H7 (cell line): ENCODE measurements at regions not wholly inside any gene's neighbourhood (a gene's known extent, or its start where the extent isn't known, plus 50 kb on each side); places are given as distances from the start of the nearest gene placed in this dataset.
"Not testable (repeated sequence)": the region's sequence is repeated elsewhere in the genome, so short reads cannot be mapped to it uniquely, and the experiment has no call there.

Source experiments
- DNase-seq: peaks from one replicate; pipeline ENCODE4 v3.0.0; 2012
- H3K27me3 ChIP-seq: 2 replicates; pipeline ENCODE4 v1.6.0; 2011; ENCODE audit warnings: mild to moderate bottlenecking, low read length; ENCODE audit not compliant: control insufficient read depth, insufficient read depth
- H3K36me3 ChIP-seq: replicated peaks from 2 replicates; pipeline ENCODE4 v1.5.1; 2011; ENCODE audit warnings: low read length; ENCODE audit not compliant: control insufficient read depth, insufficient read depth
- H3K4me3 ChIP-seq: 2 replicates; pipeline ENCODE4 v1.5.1; 2011; ENCODE audit warnings: low read depth, mild to moderate bottlenecking, control low read depth, low read length, moderate library complexity; ENCODE audit not compliant: insufficient read depth

GRCh38 chr12:74111688-74112360, 425.8 kb upstream of the ATXN7L3B start:
- no peaks in the 10 kb centered on the region for H3K27me3 ChIP-seq
- no peaks in the 10 kb centered on the region for H3K36me3 ChIP-seq
- DNase-seq = peak; percentile 0
- H3K4me3 ChIP-seq = no peak overlapping the region

- no peaks in the 10 kb centered on the region for H3K27me3 ChIP-seq
- no peak for DNase-seq
- no peak overlapping the region for H3K4me3 ChIP-seq
- no peaks in the 10 kb centered on the region for H3K36me3 ChIP-seq
These were observed 417.7 kb upstream of the ATXN7L3B start for GRCh38 chr12:74119811-74120362.

GRCh38 chr12:74120644-74121043, 417.0 kb upstream of the ATXN7L3B start:
- Histone ChIP-seq H3K36me3 (no peaks in the 10 kb centered on the region), H3K4me3 (no peak overlapping the region), H3K27me3 (no peaks in the 10 kb centered on the region)
- no peak for DNase-seq

GRCh38 chr12:74129702-74130101, 407.9 kb upstream of the ATXN7L3B start:
- Histone ChIP-seq H3K27me3 (no peaks in the 10 kb centered on the region), H3K36me3 (no peaks in the 10 kb centered on the region), H3K4me3 (no peak overlapping the region)
- DNase-seq = no peak

- H3K4me3 ChIP-seq = no peak overlapping the region
- no peaks in the 10 kb centered on the region for H3K27me3 ChIP-seq
- DNase-seq = no peak
- H3K36me3 ChIP-seq = no peaks in the 10 kb centered on the region
These were observed 393.2 kb upstream of the ATXN7L3B start for GRCh38 chr12:74144396-74144795.

- DNase-seq = no peak
- H3K4me3 ChIP-seq = no peak overlapping the region
These were observed 392.3 kb upstream of the ATXN7L3B start for GRCh38 chr12:74145328-74145727.

GRCh38 chr12:74148849-74149248, 388.8 kb upstream of the ATXN7L3B start:
- DNase-seq = no peak
- Histone ChIP-seq H3K36me3 (no peaks in the 10 kb centered on the region), H3K27me3 (no peaks in the 10 kb centered on the region), H3K4me3 (no peak overlapping the region)

More at GRCh38 chr12:74145328-74145727, 392.3 kb upstream of the ATXN7L3B start:
- H3K36me3 ChIP-seq = no peaks in the 10 kb centered on the region
- no peaks in the 10 kb centered on the region for H3K27me3 ChIP-seq

- no peaks in the 10 kb centered on the region for H3K36me3 ChIP-seq
- H3K4me3 ChIP-seq = no peak overlapping the region
- no peaks in the 10 kb centered on the region for H3K27me3 ChIP-seq
- DNase-seq = no peak
These were observed 385.3 kb upstream of the ATXN7L3B start for GRCh38 chr12:74152370-74152769.

GRCh38 chr12:74166096-74166495, 371.5 kb upstream of the ATXN7L3B start:
- Histone ChIP-seq H3K27me3 (no peaks in the 10 kb centered on the region), H3K4me3 (no peak overlapping the region), H3K36me3 (no peaks in the 10 kb centered on the region)
- no peak for DNase-seq

GRCh38 chr12:74169607-74170006, 368.0 kb upstream of the ATXN7L3B start:
- no peak for DNase-seq

GRCh38 chr12:74170645-74171477, 366.8 kb upstream of the ATXN7L3B start:
- Histone ChIP-seq H3K4me3 (no peak overlapping the region), H3K36me3 (no peaks in the 10 kb centered on the region), H3K27me3 (no peaks in the 10 kb centered on the region)
- no peak for DNase-seq

More at GRCh38 chr12:74169607-74170006, 368.0 kb upstream of the ATXN7L3B start:
- Histone ChIP-seq H3K27me3 (no peaks in the 10 kb centered on the region), H3K36me3 (no peaks in the 10 kb centered on the region), H3K4me3 (no peak overlapping the region)

- H3K36me3 ChIP-seq = no peaks in the 10 kb centered on the region
- H3K27me3 ChIP-seq = no peaks in the 10 kb centered on the region
- DNase-seq = no peak
- H3K4me3 ChIP-seq = no peak overlapping the region
These were observed 366.1 kb upstream of the ATXN7L3B start for GRCh38 chr12:74171478-74171909.

- not testable (repeated sequence) for H3K36me3 ChIP-seq, H3K4me3 ChIP-seq, H3K27me3 ChIP-seq, DNase-seq
These were observed 362.7 kb upstream of the ATXN7L3B start for GRCh38 chr12:74174961-74175360.

GRCh38 chr12:74185360-74185759, 352.3 kb upstream of the ATXN7L3B start:
- no peak for DNase-seq
- no peaks in the 10 kb centered on the region for H3K27me3 ChIP-seq
- H3K36me3 ChIP-seq = no peaks in the 10 kb centered on the region
- no peak overlapping the region for H3K4me3 ChIP-seq

GRCh38 chr12:74193191-74193590, 344.4 kb upstream of the ATXN7L3B start:
- Histone ChIP-seq H3K36me3 (no peaks in the 10 kb centered on the region), H3K4me3 (no peak overlapping the region), H3K27me3 (no peaks in the 10 kb centered on the region; the same call in 1 of the 2 replicates)
- DNase-seq = no peak
